Cardiac fibroblast (primary cell): ENCODE measurements at regions not wholly inside any gene's neighbourhood (a gene's known extent, or its start where the extent isn't known, plus 50 kb on each side); places are given as distances from the start of the nearest gene placed in this dataset.

Experiments
- DNase-seq, 2 donors: peaks; one replicate each; pipeline versions ENCODE4 v3.0.0 to v3.0.0-alpha.2; 2010; ENCODE audit warnings: low read depth in 2 of 2
- H3K4me3 ChIP-seq, 2 donors: replicated peaks in 1 of 2; 1 replicate in 1 of 2; 2 replicates in 1 of 2; pipeline ENCODE4 v1.5.1; 2011; ENCODE audit warnings: low read depth in 2 of 2, low read length in 2 of 2, mild to moderate bottlenecking in 2 of 2, moderate library complexity in 1 of 2
- TF ChIP-seq, protein P1 (sequence below): IDR thresholded peaks from one replicate; pipeline ENCODE4 v1.5.1; 2011; ENCODE audit warnings: low read depth, mild to moderate bottlenecking, low read length, inconsistent platforms

- no peak overlapping the region for H3K4me3 ChIP-seq
- TF ChIP-seq, protein P1, sequence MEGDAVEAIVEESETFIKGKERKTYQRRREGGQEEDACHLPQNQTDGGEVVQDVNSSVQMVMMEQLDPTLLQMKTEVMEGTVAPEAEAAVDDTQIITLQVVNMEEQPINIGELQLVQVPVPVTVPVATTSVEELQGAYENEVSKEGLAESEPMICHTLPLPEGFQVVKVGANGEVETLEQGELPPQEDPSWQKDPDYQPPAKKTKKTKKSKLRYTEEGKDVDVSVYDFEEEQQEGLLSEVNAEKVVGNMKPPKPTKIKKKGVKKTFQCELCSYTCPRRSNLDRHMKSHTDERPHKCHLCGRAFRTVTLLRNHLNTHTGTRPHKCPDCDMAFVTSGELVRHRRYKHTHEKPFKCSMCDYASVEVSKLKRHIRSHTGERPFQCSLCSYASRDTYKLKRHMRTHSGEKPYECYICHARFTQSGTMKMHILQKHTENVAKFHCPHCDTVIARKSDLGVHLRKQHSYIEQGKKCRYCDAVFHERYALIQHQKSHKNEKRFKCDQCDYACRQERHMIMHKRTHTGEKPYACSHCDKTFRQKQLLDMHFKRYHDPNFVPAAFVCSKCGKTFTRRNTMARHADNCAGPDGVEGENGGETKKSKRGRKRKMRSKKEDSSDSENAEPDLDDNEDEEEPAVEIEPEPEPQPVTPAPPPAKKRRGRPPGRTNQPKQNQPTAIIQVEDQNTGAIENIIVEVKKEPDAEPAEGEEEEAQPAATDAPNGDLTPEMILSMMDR: no peak
- peak in 1 of 2 donors; percentile 78 for DNase-seq
Measured at GRCh38 chr1:219422811-219423598, 189.9 kb downstream of the ZC3H11B start.

DNA sequence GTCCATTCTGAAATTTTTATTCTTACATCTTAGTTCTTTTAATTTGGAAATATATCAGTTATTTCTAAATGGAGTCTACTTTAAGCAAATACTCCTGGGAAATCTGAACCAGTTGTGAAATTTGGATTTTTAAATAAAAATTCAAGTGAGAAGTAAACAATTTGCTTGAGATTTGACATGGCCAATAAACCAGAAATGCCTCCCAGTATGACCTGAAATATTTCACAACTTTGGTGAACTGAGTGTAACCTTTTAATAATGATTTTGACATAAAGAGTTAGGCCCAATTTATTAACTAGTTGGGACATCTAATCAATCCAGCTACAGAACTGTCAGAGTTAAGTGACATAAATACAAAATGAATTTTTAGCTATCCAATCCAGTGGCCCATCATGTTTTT is 192.0 kb downstream of the ZC3H11B start:
- no peak for DNase-seq
- TF ChIP-seq, protein P1: no peak
- H3K4me3 ChIP-seq: no peak overlapping the region

DNA sequence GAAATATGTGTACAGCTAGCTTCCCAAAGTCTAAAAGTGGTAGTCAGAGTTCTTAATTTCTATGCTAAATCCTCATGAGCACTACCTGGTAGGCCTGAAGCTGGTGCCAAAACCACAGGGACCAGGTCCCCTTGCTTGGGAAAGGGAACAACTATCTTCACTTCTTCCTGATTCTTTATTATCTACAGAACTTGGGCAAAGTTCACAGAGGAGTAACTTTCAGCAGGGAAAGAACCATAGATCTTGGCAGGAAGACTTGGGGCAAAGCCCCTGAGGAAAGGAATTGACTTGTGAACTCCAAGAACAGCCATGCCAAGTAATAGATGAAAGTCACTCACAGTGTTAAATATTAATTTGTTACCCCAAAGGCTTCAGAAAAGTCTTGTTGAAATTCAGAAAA is 193.0 kb downstream of the ZC3H11B start:
- TF ChIP-seq, protein P1: no peak
- DNase-seq: no peak
- H3K4me3 ChIP-seq: no peak overlapping the region

DNA sequence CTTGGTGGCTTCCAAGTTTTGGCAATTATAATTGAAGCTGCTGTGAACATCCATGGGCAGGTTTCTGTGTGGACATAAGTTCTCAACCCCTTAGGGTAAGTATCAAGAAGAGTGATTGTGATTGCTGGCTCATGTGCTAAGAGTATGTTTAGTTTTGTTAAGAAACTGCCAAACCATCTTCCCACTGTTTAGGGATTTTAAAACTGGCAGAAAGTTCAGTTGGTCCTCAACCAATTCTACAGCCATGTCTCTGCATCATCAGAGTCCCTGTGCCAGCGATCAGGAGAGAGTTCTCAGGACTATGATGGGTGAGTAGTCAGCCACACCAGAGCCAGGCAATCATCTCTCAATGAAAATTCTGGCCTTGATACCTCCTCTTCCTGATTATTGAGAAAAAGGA is 193.8 kb downstream of the ZC3H11B start:
- DNase-seq: no peak
- no peak overlapping the region for H3K4me3 ChIP-seq
- TF ChIP-seq, protein P1: no peak

GRCh38 chr1:219417610-219418009 is 195.3 kb downstream of the ZC3H11B start:
- no peak overlapping the region for H3K4me3 ChIP-seq
- no peak for DNase-seq
- TF ChIP-seq, protein P1: no peak

GRCh38 chr1:219416598-219417238 is 196.2 kb downstream of the ZC3H11B start:
- no peak overlapping the region for H3K4me3 ChIP-seq
- DNase-seq: peak; percentile 68 to 75
- TF ChIP-seq, protein P1: peak; percentile 77

DNA sequence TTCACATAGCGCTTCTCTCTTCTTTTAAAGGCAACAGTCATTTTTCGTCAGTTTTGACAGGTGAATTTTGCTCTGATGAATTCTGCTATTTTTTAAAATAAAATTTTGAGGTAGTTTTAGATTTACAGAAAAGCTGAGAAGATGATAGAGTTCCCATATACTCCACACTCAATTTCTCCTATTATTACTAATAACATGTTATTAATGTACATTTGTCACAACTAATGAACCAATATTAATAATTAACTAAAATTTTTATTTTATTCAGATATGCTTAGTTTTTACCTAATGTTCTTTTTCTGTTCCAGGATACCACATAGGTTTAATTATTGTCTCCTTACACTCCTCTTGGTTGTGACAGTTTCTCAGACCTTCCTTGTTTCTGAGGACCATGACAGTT is 197.0 kb downstream of the ZC3H11B start:
- no peak for DNase-seq
- TF ChIP-seq, protein P1: no peak
- no peak overlapping the region for H3K4me3 ChIP-seq
